Kidney (tissue), 13 donors: ENCODE measurements at regions not wholly inside any gene's neighbourhood (a gene's known extent, or its start where the extent isn't known, plus 50 kb on each side); places are given as distances from the start of the nearest gene placed in this dataset.

Experiments
- DNase-seq, 5 donors: peaks; one replicate each; pipeline ENCODE4 v3.0.0-alpha.2; 2013 to 2020
- FAIRE-seq: peaks from 2 replicates; lab custom pipeline; 2012; peaks lifted over from hg19 to GRCh38; lab: Jason Lieb, UNC
- H3K27ac ChIP-seq, 2 donors: one replicate each; pipeline ENCODE4 v1.7.0; 2013; ENCODE audit warnings: low read depth in 2 of 2, low read length in 2 of 2, inconsistent platforms in 1 of 2
- H3K27me3 ChIP-seq: one replicate; pipeline ENCODE4 v1.7.1; 2013; ENCODE audit warnings: low read length, inconsistent platforms; ENCODE audit not compliant: control insufficient read depth, insufficient read depth
- H3K36me3 ChIP-seq, 3 donors: one replicate each; pipeline versions ENCODE4 v1.7.0 to v1.7.1; 2013; ENCODE audit warnings: low read length in 3 of 3, control low read depth in 1 of 3, inconsistent platforms in 1 of 3; ENCODE audit not compliant: insufficient read depth in 3 of 3, control insufficient read depth in 2 of 3
- H3K4me1 ChIP-seq, 3 donors: one replicate each; pipeline versions ENCODE4 v1.7.0 to v1.7.1; 2013; ENCODE audit warnings: low read length in 3 of 3, inconsistent platforms in 1 of 3, low read depth in 1 of 3; ENCODE audit not compliant: control insufficient read depth in 2 of 3, insufficient read depth in 2 of 3
- H3K4me3 ChIP-seq, 3 donors: one replicate each; pipeline versions ENCODE4 v1.7.0 to v1.8.1; 2013; ENCODE audit warnings: low read length in 3 of 3, control low read depth in 1 of 3, inconsistent platforms in 1 of 3
- H3K9ac ChIP-seq, 3 donors: one replicate each; pipeline versions ENCODE4 v1.7.0 to v1.7.1; 2013; ENCODE audit warnings: low read length in 3 of 3, control low read depth in 1 of 3, inconsistent platforms in 1 of 3
- H3K9me3 ChIP-seq, 3 donors: one replicate each; pipeline versions ENCODE4 v1.7.0 to v1.7.1; 2013; ENCODE audit warnings: low read length in 3 of 3, control low read depth in 1 of 3, inconsistent platforms in 1 of 3; ENCODE audit not compliant: control insufficient read depth in 2 of 3, insufficient read depth in 1 of 3
- intact Hi-C: fragments of 100-400 bp; cut with DNase I; formaldehyde crosslinking; loops from one replicate; pipeline ENCODE4 v1.11.1; 2022
- TF ChIP-seq, protein P1 (sequence below): IDR thresholded peaks from 3 replicates; pipeline ENCODE4 v1.5.1; 2012; ENCODE audit warnings: mild to moderate bottlenecking, moderate library complexity, borderline replicate concordance; ENCODE audit not compliant: insufficient read depth; ENCODE audit errors: extremely low read depth
- donor health status: control.
- donor health status: control.
- donor health status: control.
- donor health status: control.
- donor health status: control.
- donor health status: DM: yes; HTN: yes; CAD: no.
- donor health status: Normal renal cell carcinoma (clear cell type).

DNA sequence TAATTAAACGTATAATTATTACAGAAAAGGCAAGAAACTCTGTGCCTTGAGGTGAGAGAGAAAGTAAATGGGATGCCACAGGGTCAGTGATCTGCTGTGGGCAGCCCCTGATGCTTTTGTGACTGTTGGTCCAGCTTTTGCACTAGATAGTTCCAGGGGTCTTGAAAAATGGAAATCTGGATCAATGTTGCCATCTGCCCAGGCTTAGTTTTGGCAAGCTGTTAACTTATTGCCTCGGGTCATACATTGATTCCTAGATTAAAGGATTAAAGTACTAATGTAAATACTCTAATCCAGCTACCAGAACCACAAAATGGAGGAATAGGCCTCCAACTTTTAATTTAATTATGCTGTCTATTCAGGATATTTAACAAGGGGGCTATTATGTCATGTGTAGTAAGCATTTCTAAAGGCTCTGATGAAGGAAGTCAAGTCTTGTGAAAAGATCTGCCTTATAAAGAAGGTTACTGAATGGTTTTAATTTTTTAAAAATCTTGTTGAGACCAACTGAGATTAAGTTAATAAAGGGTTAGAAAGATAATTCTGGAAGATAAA lies 376.0 kb upstream of the HS3ST5 start:
- Histone ChIP-seq H3K27me3 (no peaks in the 10 kb centered on the region), H3K36me3 (no peaks in the 10 kb centered on the region), H3K9ac (no peak overlapping the region), H3K4me3 (no peak overlapping the region), H3K9me3 (no peaks in the 10 kb centered on the region), H3K27ac (no peak overlapping the region), H3K4me1 (no peaks in the 10 kb centered on the region)
- FAIRE-seq (no peak), DNase-seq (no peak)
- intact Hi-C loops, result no loop called here
- TF ChIP-seq, protein P1, sequence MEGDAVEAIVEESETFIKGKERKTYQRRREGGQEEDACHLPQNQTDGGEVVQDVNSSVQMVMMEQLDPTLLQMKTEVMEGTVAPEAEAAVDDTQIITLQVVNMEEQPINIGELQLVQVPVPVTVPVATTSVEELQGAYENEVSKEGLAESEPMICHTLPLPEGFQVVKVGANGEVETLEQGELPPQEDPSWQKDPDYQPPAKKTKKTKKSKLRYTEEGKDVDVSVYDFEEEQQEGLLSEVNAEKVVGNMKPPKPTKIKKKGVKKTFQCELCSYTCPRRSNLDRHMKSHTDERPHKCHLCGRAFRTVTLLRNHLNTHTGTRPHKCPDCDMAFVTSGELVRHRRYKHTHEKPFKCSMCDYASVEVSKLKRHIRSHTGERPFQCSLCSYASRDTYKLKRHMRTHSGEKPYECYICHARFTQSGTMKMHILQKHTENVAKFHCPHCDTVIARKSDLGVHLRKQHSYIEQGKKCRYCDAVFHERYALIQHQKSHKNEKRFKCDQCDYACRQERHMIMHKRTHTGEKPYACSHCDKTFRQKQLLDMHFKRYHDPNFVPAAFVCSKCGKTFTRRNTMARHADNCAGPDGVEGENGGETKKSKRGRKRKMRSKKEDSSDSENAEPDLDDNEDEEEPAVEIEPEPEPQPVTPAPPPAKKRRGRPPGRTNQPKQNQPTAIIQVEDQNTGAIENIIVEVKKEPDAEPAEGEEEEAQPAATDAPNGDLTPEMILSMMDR, result no peak

DNA sequence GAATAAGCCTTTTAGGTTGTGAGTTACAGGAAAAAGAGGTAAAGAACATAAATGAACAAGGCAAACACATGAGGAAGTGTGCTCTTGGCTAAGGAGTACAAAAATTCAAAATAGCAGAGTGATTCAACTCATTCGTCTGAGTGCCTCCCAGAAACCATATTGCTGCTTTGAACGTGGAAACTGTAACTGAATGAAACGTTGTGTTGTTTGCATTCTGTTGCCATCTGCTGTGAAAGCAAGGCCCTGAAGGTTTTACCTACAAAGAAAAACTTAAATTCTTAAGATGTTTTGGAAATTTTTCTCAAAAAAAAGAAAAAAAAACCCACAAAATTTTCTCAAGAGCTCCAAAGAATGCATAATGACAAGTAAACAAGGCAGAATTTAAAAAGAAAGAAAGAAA lies 375.4 kb upstream of the HS3ST5 start:
- no peaks in the 10 kb centered on the region for H3K36me3 ChIP-seq
- no peak overlapping the region for H3K4me3 ChIP-seq
- DNase-seq (no peak), FAIRE-seq (no peak)
- H3K4me1 ChIP-seq, result no peaks in the 10 kb centered on the region
- intact Hi-C loops, result no loop called here
- H3K9ac ChIP-seq, result no peak overlapping the region
- TF ChIP-seq, protein P1, result no peak
- no peaks in the 10 kb centered on the region for H3K9me3 ChIP-seq
- H3K27me3 ChIP-seq, result no peaks in the 10 kb centered on the region
- no peak overlapping the region for H3K27ac ChIP-seq

DNA sequence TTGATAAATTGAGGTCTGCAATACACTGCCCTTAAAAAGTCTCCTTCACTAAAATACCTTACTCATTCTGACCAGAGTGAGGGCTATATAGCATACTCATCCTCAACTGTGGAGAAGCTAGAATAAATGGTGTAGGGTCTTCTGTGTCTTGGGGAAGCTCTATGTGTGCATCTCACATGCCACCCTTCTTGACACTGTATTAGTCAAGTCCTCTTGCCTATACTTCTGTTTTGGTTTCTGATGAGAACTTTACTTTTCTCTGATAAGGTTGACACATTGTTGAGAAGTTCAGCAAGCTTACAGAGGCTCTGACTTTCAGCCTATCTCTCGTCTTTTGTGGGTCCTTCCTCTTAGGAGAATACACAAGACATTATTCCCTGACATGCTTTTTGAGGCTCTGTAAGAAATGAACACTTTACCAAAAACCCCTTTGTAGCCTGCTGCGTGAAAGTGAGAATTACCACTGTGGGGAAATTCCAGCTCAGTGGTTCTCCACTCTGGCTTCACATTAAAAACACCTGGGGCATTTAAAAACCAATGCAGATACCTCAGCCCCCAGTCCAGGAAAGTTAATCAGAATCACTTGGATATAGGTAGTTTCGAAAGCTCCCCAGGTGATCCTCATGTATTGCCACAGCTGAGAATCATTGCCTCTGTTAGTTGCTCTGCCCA lies 372.1 kb upstream of the HS3ST5 start:
- H3K9me3 ChIP-seq, result no peaks in the 10 kb centered on the region
- DNase-seq (no peak), FAIRE-seq (no peak)
- H3K9ac ChIP-seq, result no peak overlapping the region
- TF ChIP-seq, protein P1, result no peak
- H3K4me3 ChIP-seq, result no peak overlapping the region
- H3K27ac ChIP-seq, result no peak overlapping the region
- H3K27me3 ChIP-seq, result no peaks in the 10 kb centered on the region
- no peaks in the 10 kb centered on the region for H3K4me1 ChIP-seq
- intact Hi-C loops, result no loop called here
- H3K36me3 ChIP-seq, result no peaks in the 10 kb centered on the region
